SH-SY5Y (cell line): ENCODE measurements at regions not wholly inside any gene's neighbourhood (a gene's known extent, or its start where the extent isn't known, plus 50 kb on each side); places are given as distances from the start of the nearest gene placed in this dataset.

Source experiments
- GATA2 ChIP-seq: IDR thresholded peaks from 2 replicates; pipeline ENCODE4 v1.6.1; 2011; ENCODE audit warnings: mild to moderate bottlenecking, low read depth, low read length
- GATA3 ChIP-seq: IDR thresholded peaks from 2 replicates; pipeline ENCODE4 v1.6.1; 2011; ENCODE audit warnings: low read depth, mild to moderate bottlenecking, low read length, moderate library complexity

GRCh38 chr4:104549736-104550135 lies 55.0 kb upstream of the CXXC4 start:
- no peak for TF ChIP-seq GATA3
- TF ChIP-seq GATA2 = no peak

GRCh38 chr4:104559502-104559901 lies 64.8 kb upstream of the CXXC4 start:
- TF ChIP-seq GATA2 (no peak), GATA3 (no peak)

GRCh38 chr4:104571341-104571740 lies 76.6 kb upstream of the CXXC4 start:
- TF ChIP-seq GATA3 (no peak), GATA2 (no peak)

- TF ChIP-seq GATA3 (no peak), GATA2 (no peak)
Measured at GRCh38 chr4:104574371-104574770, 79.7 kb upstream of the CXXC4 start.

- TF ChIP-seq GATA3 = no peak
- no peak for TF ChIP-seq GATA2
Measured at GRCh38 chr4:104575278-104575677, 80.6 kb upstream of the CXXC4 start.

- no peak for TF ChIP-seq GATA3
- no peak for TF ChIP-seq GATA2
Measured at GRCh38 chr4:104577405-104577804, 82.7 kb upstream of the CXXC4 start.

- TF ChIP-seq GATA3 = no peak
- TF ChIP-seq GATA2 = no peak
Measured at GRCh38 chr4:104589264-104589868, 94.7 kb upstream of the CXXC4 start.

- TF ChIP-seq GATA2 (no peak), GATA3 (no peak)
Measured at GRCh38 chr4:104591510-104591911, 96.8 kb upstream of the CXXC4 start.

- no peak for TF ChIP-seq GATA2
- TF ChIP-seq GATA3 = no peak
Measured at GRCh38 chr4:104592183-104592582, 97.5 kb upstream of the CXXC4 start.

- no peak for TF ChIP-seq GATA2
- TF ChIP-seq GATA3 = no peak
Measured at GRCh38 chr4:104593019-104593418, 98.3 kb upstream of the CXXC4 start.

GRCh38 chr4:104596189-104596588 lies 101.5 kb upstream of the CXXC4 start:
- TF ChIP-seq GATA2 (no peak), GATA3 (no peak)

- TF ChIP-seq GATA3 = no peak
- no peak for TF ChIP-seq GATA2
Measured at GRCh38 chr4:104615496-104615895, 120.8 kb upstream of the CXXC4 start.

GRCh38 chr4:104615926-104616325 lies 121.2 kb upstream of the CXXC4 start:
- no peak for TF ChIP-seq GATA2
- TF ChIP-seq GATA3 = no peak

- TF ChIP-seq GATA3 = no peak
- TF ChIP-seq GATA2 = no peak
Measured at GRCh38 chr4:104616401-104616820, 121.7 kb upstream of the CXXC4 start.

- TF ChIP-seq GATA2 = no peak
- no peak for TF ChIP-seq GATA3
Measured at GRCh38 chr4:104625706-104626105, 131.0 kb upstream of the CXXC4 start.

GRCh38 chr4:104629601-104630000 lies 134.9 kb upstream of the CXXC4 start:
- no peak for TF ChIP-seq GATA2
- TF ChIP-seq GATA3 = no peak

- TF ChIP-seq GATA2 (no peak), GATA3 (no peak)
Measured at GRCh38 chr4:104630272-104630671, 135.6 kb upstream of the CXXC4 start.
